ENCODE measurements at regions not wholly inside any gene's neighbourhood (a gene's known extent, or its start where the extent isn't known, plus 50 kb on each side); places are given as distances from the start of the nearest gene placed in this dataset.

GRCh38 chr5:67493676-67494075, 297.1 kb upstream of the CD180 start:
- no peak for TF ChIP-seq CTCF (IDR thresholded peaks at IDR 0.05; ENCODE audit: low read depth, low read length, poor library complexity, severe bottlenecking)
- TF ChIP-seq EZH2phosphoT487 (IDR thresholded peaks at IDR 0.05; ENCODE audit: borderline replicate concordance, low read length): no peak

Measured in DOHH2 (cell line).